ENCODE measurements at regions not wholly inside any gene's neighbourhood (a gene's known extent, or its start where the extent isn't known, plus 50 kb on each side); places are given as distances from the start of the nearest gene placed in this dataset.

DNA sequence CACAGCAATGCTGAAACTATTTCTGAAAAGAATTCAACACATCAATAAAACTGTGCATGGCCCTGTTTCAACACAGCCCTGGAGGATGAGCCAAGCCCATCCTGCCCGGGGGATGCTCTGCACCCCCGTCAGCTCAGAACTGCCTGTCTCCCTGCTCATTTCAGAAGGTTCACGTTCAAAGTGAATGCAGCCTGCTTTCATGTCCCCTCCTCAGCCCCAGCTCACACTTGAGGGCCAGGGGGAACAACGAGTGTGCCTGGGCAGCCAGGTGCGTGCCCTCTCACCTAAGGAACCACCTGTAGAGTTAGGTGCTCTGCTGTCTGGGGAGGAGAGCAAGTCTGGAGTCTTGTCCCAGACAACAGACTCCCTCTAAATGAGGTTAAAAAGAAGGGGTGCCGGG is 348.5 kb upstream of the IRX2 start:
- H3K36me3 ChIP-seq (ENCODE audit: insufficient read depth, low read length) = no peaks in the 10 kb centered on the region
- no peaks in the 10 kb centered on the region for H3K9me3 ChIP-seq (ENCODE audit: insufficient read depth, low read length, severe bottlenecking)
- H3K4me2 ChIP-seq (ENCODE audit: insufficient read depth, low read length) = peak overlapping the region; percentile 47
- TF ChIP-seq, protein P1, sequence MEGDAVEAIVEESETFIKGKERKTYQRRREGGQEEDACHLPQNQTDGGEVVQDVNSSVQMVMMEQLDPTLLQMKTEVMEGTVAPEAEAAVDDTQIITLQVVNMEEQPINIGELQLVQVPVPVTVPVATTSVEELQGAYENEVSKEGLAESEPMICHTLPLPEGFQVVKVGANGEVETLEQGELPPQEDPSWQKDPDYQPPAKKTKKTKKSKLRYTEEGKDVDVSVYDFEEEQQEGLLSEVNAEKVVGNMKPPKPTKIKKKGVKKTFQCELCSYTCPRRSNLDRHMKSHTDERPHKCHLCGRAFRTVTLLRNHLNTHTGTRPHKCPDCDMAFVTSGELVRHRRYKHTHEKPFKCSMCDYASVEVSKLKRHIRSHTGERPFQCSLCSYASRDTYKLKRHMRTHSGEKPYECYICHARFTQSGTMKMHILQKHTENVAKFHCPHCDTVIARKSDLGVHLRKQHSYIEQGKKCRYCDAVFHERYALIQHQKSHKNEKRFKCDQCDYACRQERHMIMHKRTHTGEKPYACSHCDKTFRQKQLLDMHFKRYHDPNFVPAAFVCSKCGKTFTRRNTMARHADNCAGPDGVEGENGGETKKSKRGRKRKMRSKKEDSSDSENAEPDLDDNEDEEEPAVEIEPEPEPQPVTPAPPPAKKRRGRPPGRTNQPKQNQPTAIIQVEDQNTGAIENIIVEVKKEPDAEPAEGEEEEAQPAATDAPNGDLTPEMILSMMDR (IDR thresholded peaks at IDR 0.05; ENCODE audit: borderline replicate concordance, extremely low read depth, low read length, poor library complexity, severe bottlenecking) = no peak
- TF ChIP-seq EZH2 (IDR thresholded peaks at IDR 0.05; ENCODE audit: borderline replicate concordance, low read depth, low read length, severe bottlenecking) = no peak
- H3K4me1 ChIP-seq (ENCODE audit: insufficient read depth, low read length) = peaks cover 30% of the 10 kb centered on the region
- H3K79me2 ChIP-seq (ENCODE audit: insufficient read depth, low read length) = no peaks in the 10 kb centered on the region
- H3K27ac ChIP-seq (ENCODE audit: low read length) = peak overlapping the region; percentile 76
- H4K20me1 ChIP-seq (ENCODE audit: insufficient read depth, low read length) = no peaks in the 10 kb centered on the region
- H3K27me3 ChIP-seq (ENCODE audit: insufficient read depth, low read length, poor library complexity) = no peaks in the 10 kb centered on the region
- ATAC-seq (ENCODE audit: insufficient read depth, low read depth) (no peak), DNase-seq (no peak)
- H3K9ac ChIP-seq (ENCODE audit: low read depth, low read length) = peak overlapping the region; percentile 51; the same call in 1 of the 2 replicates
- H3K4me3 ChIP-seq (ENCODE audit: low read depth in 1 of 2, low read length in 2 of 2) = no peak overlapping the region; a peak in 1 of 4 replicates
- no peak overlapping the region for H2AFZ ChIP-seq (ENCODE audit: low read depth, low read length)

DNA sequence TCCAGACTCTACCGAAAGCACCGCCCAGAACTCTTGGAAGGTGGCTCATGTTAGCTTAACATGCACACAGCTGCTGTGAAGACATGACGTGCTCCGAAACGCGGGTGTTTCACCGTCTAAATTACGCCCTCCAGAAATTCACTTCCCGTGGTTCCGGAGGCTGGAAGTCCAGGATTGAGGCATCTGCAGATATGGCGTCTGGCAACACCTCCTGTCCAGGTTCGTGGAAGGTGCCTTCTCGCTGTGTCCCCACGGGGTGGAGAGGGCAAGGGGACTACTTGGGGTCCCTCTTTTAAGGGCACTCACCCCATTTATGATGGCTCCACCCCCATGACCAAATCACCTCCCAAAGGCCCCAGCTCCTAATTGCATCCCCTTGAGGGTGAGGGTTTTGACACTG is 348.0 kb upstream of the IRX2 start:
- peak overlapping the region in 1 of 2 experiments; percentile 35; a peak in 2 of 4 replicates for H3K4me3 ChIP-seq (ENCODE audit: low read depth in 1 of 2, low read length in 2 of 2)
- H4K20me1 ChIP-seq (ENCODE audit: insufficient read depth, low read length) = no peaks in the 10 kb centered on the region
- DNase-seq (no peak), ATAC-seq (ENCODE audit: insufficient read depth, low read depth) (no peak)
- H3K79me2 ChIP-seq (ENCODE audit: insufficient read depth, low read length) = no peaks in the 10 kb centered on the region
- H3K4me2 ChIP-seq (ENCODE audit: insufficient read depth, low read length) = peak overlapping the region; percentile 47
- H3K9me3 ChIP-seq (ENCODE audit: insufficient read depth, low read length, severe bottlenecking) = no peaks in the 10 kb centered on the region
- H3K27ac ChIP-seq (ENCODE audit: low read length) = peak overlapping the region; percentile 76
- peak overlapping the region; percentile 54 for H2AFZ ChIP-seq (ENCODE audit: low read depth, low read length)
- no peaks in the 10 kb centered on the region for H3K27me3 ChIP-seq (ENCODE audit: insufficient read depth, low read length, poor library complexity)
- peak overlapping the region; percentile 51 for H3K9ac ChIP-seq (ENCODE audit: low read depth, low read length)
- H3K36me3 ChIP-seq (ENCODE audit: insufficient read depth, low read length) = no peaks in the 10 kb centered on the region
- TF ChIP-seq, protein P1 (IDR thresholded peaks at IDR 0.05; ENCODE audit: borderline replicate concordance, extremely low read depth, low read length, poor library complexity, severe bottlenecking) = no peak
- no peak for TF ChIP-seq EZH2 (IDR thresholded peaks at IDR 0.05; ENCODE audit: borderline replicate concordance, low read depth, low read length, severe bottlenecking)
- H3K4me1 ChIP-seq (ENCODE audit: insufficient read depth, low read length) = peaks cover 30% of the 10 kb centered on the region

DNA sequence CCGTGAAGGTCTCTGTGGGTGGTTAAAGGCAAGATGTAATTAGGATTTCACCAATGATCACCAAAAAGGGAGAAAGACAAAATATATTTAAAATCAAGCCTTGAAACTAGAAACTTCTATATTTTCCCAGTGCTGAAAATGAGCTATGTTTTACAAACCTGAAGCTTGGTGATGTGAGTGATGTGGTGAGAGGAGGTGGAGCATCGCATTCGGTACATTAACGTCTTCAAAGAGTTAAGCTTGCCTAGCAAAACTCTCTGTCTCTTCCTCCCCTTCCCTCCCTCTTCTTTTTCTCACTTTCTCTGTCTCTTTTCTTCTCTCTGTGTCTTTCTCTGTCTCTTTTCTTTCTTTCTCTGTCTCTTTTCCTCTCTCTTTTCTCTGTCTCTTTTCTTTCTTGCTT is 347.3 kb upstream of the IRX2 start:
- H3K79me2 ChIP-seq (ENCODE audit: insufficient read depth, low read length) = no peaks in the 10 kb centered on the region
- peaks cover 34% of the 10 kb centered on the region for H3K4me1 ChIP-seq (ENCODE audit: insufficient read depth, low read length)
- H3K9ac ChIP-seq (ENCODE audit: low read depth, low read length) = peak overlapping the region; percentile 51
- H2AFZ ChIP-seq (ENCODE audit: low read depth, low read length) = peak overlapping the region; percentile 54
- H3K4me3 ChIP-seq (ENCODE audit: low read depth in 1 of 2, low read length in 2 of 2) = peak overlapping the region in 1 of 2 experiments; percentile 2; a peak in 1 of 4 replicates
- no peak for TF ChIP-seq EZH2 (IDR thresholded peaks at IDR 0.05; ENCODE audit: borderline replicate concordance, low read depth, low read length, severe bottlenecking)
- TF ChIP-seq, protein P1 (IDR thresholded peaks at IDR 0.05; ENCODE audit: borderline replicate concordance, extremely low read depth, low read length, poor library complexity, severe bottlenecking) = no peak
- no peaks in the 10 kb centered on the region for H3K27me3 ChIP-seq (ENCODE audit: insufficient read depth, low read length, poor library complexity)
- ATAC-seq (ENCODE audit: insufficient read depth, low read depth) (peak; percentile 97), DNase-seq (peak; percentile 63)
- no peaks in the 10 kb centered on the region for H4K20me1 ChIP-seq (ENCODE audit: insufficient read depth, low read length)
- peak overlapping the region; percentile 76 for H3K27ac ChIP-seq (ENCODE audit: low read length)
- H3K4me2 ChIP-seq (ENCODE audit: insufficient read depth, low read length) = peak overlapping the region; percentile 47
- H3K36me3 ChIP-seq (ENCODE audit: insufficient read depth, low read length) = no peaks in the 10 kb centered on the region
- H3K9me3 ChIP-seq (ENCODE audit: insufficient read depth, low read length, severe bottlenecking) = no peaks in the 10 kb centered on the region

Data from DND-41 (cell line).